Mesendoderm (in vitro differentiated cells): ENCODE measurements at regions not wholly inside any gene's neighbourhood (a gene's known extent, or its start where the extent isn't known, plus 50 kb on each side); places are given as distances from the start of the nearest gene placed in this dataset.
"Not testable (repeated sequence)": the region's sequence is repeated elsewhere in the genome, so short reads cannot be mapped to it uniquely, and the experiment has no call there.

ENCODE experiments used
- DNase-seq: peaks from one replicate; pipeline ENCODE4 v3.0.0; 2013
- H2AK5ac ChIP-seq: 2 replicates; pipeline ENCODE4 v1.6.1; 2013; ENCODE audit warnings: low read length, inconsistent platforms
- H2BK120ac ChIP-seq: 2 replicates; pipeline ENCODE4 v1.6.1; 2013; ENCODE audit warnings: low read depth, mild to moderate bottlenecking, low read length, moderate library complexity, mixed read lengths
- H2BK15ac ChIP-seq: replicated peaks from 2 replicates; pipeline ENCODE4 v1.6.1; 2013; ENCODE audit warnings: low read depth, mild to moderate bottlenecking, moderate library complexity
- H2BK5ac ChIP-seq: 2 replicates; pipeline ENCODE4 v1.6.1; 2013; ENCODE audit warnings: low read length, inconsistent platforms
- H3K18ac ChIP-seq: 2 replicates; pipeline ENCODE4 v1.6.1; 2013; ENCODE audit warnings: mild to moderate bottlenecking, low read length, mixed read lengths
- H3K23ac ChIP-seq: one replicate; pipeline ENCODE4 v1.6.1; 2013; ENCODE audit warnings: low read length
- H3K27ac ChIP-seq: 2 replicates; pipeline ENCODE4 v1.5.1; 2013; ENCODE audit warnings: low read depth, mild to moderate bottlenecking, inconsistent platforms, low read length, moderate library complexity
- H3K27me3 ChIP-seq: 2 replicates; pipeline ENCODE4 v1.6.1; 2013; ENCODE audit warnings: low read length, control low read depth, mild to moderate bottlenecking, inconsistent platforms; ENCODE audit not compliant: insufficient read depth, poor library complexity
- H3K36me3 ChIP-seq: 2 replicates; pipeline ENCODE4 v1.6.1; 2013; ENCODE audit warnings: low read length, inconsistent platforms; ENCODE audit not compliant: control insufficient read depth, insufficient read depth
- H3K4ac ChIP-seq: one replicate; pipeline ENCODE4 v1.6.1; 2013; ENCODE audit warnings: low read depth, mild to moderate bottlenecking, low read length, moderate library complexity
- H3K4me1 ChIP-seq: 2 replicates; pipeline ENCODE4 v1.6.1; 2013; ENCODE audit warnings: low read depth, low read length, inconsistent platforms; ENCODE audit not compliant: control insufficient read depth
- H3K4me2 ChIP-seq: 2 replicates; pipeline ENCODE4 v1.6.1; 2013; ENCODE audit warnings: low read length
- H3K4me3 ChIP-seq: 2 replicates; pipeline ENCODE4 v1.5.1; 2013; ENCODE audit warnings: mild to moderate bottlenecking, low read length
- H3K56ac ChIP-seq: one replicate; pipeline ENCODE4 v1.6.1; 2013; ENCODE audit warnings: low read length
- H3K79me1 ChIP-seq: 2 replicates; pipeline ENCODE4 v1.6.1; 2013; ENCODE audit warnings: low read length, inconsistent platforms
- H3K79me2 ChIP-seq: 2 replicates; pipeline ENCODE4 v1.6.1; 2013; ENCODE audit warnings: mild to moderate bottlenecking, low read length; ENCODE audit not compliant: control insufficient read depth, insufficient read depth
- H3K9ac ChIP-seq: 2 replicates; pipeline ENCODE4 v1.6.1; 2013; ENCODE audit warnings: low read length, inconsistent platforms
- H4K5ac ChIP-seq: one replicate; pipeline ENCODE4 v1.6.1; 2013; ENCODE audit warnings: low read length
- H4K8ac ChIP-seq: one replicate; pipeline ENCODE4 v1.6.1; 2013; ENCODE audit warnings: low read depth, mild to moderate bottlenecking, control low read depth, low read length, moderate library complexity
- WGBS: extraction: QIAGEN DNeasy Blood & Tissue Kit; methylation state at CpG from one replicate; pipeline ENCODE4 v1.1.7; 2013; ENCODE audit warnings: low lambda C conversion rate, missing lambda C conversion rate; ENCODE audit not compliant: insufficient coverage; ENCODE audit errors: extremely low coverage; 5-methylcytosine and 5-hydroxymethylcytosine counted together

GRCh38 chr20:57973886-57974285, 254.6 kb downstream of the ANKRD60 start:
- H3K23ac ChIP-seq, result no peak overlapping the region
- no peak overlapping the region for H4K5ac ChIP-seq
- H3K4ac ChIP-seq, result no peak overlapping the region

GRCh38 chr20:57971583-57971982, 256.9 kb downstream of the ANKRD60 start:
- H3K4me2 ChIP-seq, H3K27ac ChIP-seq, H3K9ac ChIP-seq, H2BK15ac ChIP-seq, H3K4me1 ChIP-seq, H3K56ac ChIP-seq, H3K79me2 ChIP-seq, DNase-seq, H4K8ac ChIP-seq, H3K18ac ChIP-seq, H3K27me3 ChIP-seq, H2BK5ac ChIP-seq, H3K23ac ChIP-seq, H3K4me3 ChIP-seq, H3K36me3 ChIP-seq, H3K79me1 ChIP-seq, H4K5ac ChIP-seq, H3K4ac ChIP-seq, H2AK5ac ChIP-seq, H2BK120ac ChIP-seq: not testable (repeated sequence)
- WGBS, result no CpG with 5 or more reads among the region's 1 CpG

More at GRCh38 chr20:57973886-57974285, 254.6 kb downstream of the ANKRD60 start:
- Histone ChIP-seq H2BK15ac (no peak overlapping the region), H2BK5ac (no peak overlapping the region), H3K79me2 (no peaks in the 10 kb centered on the region), H3K4me1 (no peaks in the 10 kb centered on the region), H2BK120ac (no peak overlapping the region), H3K27ac (no peak overlapping the region), H3K79me1 (no peaks in the 10 kb centered on the region), H2AK5ac (no peak overlapping the region), H3K4me2 (no peak overlapping the region), H3K56ac (no peak overlapping the region), H4K8ac (no peak overlapping the region), H3K9ac (no peak overlapping the region), H3K18ac (no peak overlapping the region), H3K36me3 (no peaks in the 10 kb centered on the region), H3K4me3 (no peak overlapping the region), H3K27me3 (no peaks in the 10 kb centered on the region)
- whole genome bisulfite sequencing, result no CpG with 5 or more reads among the region's 3 CpGs
- no peak for DNase-seq

- WGBS, result no CpG with 5 or more reads among the region's 6 CpGs
Measured at GRCh38 chr20:57970856-57971255, 257.6 kb downstream of the ANKRD60 start.

GRCh38 chr20:57970116-57970515, 258.3 kb downstream of the ANKRD60 start:
- Histone ChIP-seq H3K4me3 (no peak overlapping the region), H3K79me1 (no peaks in the 10 kb centered on the region), H3K27ac (no peak overlapping the region), H3K4me1 (no peaks in the 10 kb centered on the region), H2BK120ac (no peak overlapping the region), H3K9ac (no peak overlapping the region), H3K23ac (no peak overlapping the region), H3K56ac (no peak overlapping the region), H4K8ac (no peak overlapping the region), H3K27me3 (no peaks in the 10 kb centered on the region), H4K5ac (no peak overlapping the region), H2AK5ac (no peak overlapping the region), H2BK5ac (no peak overlapping the region), H2BK15ac (no peak overlapping the region), H3K4me2 (no peak overlapping the region), H3K4ac (no peak overlapping the region), H3K18ac (no peak overlapping the region), H3K36me3 (no peaks in the 10 kb centered on the region), H3K79me2 (no peaks in the 10 kb centered on the region)
- WGBS, result no CpG with 5 or more reads among the region's 5 CpGs
- no peak for DNase-seq

More at GRCh38 chr20:57970856-57971255, 257.6 kb downstream of the ANKRD60 start:
- Histone ChIP-seq H3K23ac (no peak overlapping the region), H2BK120ac (no peak overlapping the region), H3K4me3 (no peak overlapping the region), H4K5ac (no peak overlapping the region), H2BK15ac (no peak overlapping the region), H4K8ac (no peak overlapping the region), H3K4me2 (no peak overlapping the region), H2BK5ac (no peak overlapping the region), H3K56ac (no peak overlapping the region), H3K4ac (no peak overlapping the region), H3K36me3 (no peaks in the 10 kb centered on the region), H2AK5ac (no peak overlapping the region), H3K27me3 (no peaks in the 10 kb centered on the region), H3K9ac (no peak overlapping the region), H3K4me1 (no peaks in the 10 kb centered on the region), H3K79me2 (no peaks in the 10 kb centered on the region), H3K79me1 (no peaks in the 10 kb centered on the region), H3K27ac (no peak overlapping the region), H3K18ac (no peak overlapping the region)
- DNase-seq, result no peak

- Histone ChIP-seq H3K9ac (no peak overlapping the region), H2AK5ac (no peak overlapping the region), H3K4me1 (no peaks in the 10 kb centered on the region), H3K56ac (no peak overlapping the region), H2BK5ac (no peak overlapping the region), H3K36me3 (no peaks in the 10 kb centered on the region), H3K4me2 (no peak overlapping the region), H3K27ac (no peak overlapping the region), H3K18ac (no peak overlapping the region), H4K5ac (no peak overlapping the region), H3K79me2 (no peaks in the 10 kb centered on the region), H3K79me1 (no peaks in the 10 kb centered on the region), H3K23ac (no peak overlapping the region), H3K4ac (no peak overlapping the region), H2BK15ac (no peak overlapping the region), H3K4me3 (no peak overlapping the region), H4K8ac (no peak overlapping the region), H2BK120ac (no peak overlapping the region), H3K27me3 (no peaks in the 10 kb centered on the region)
- peak; percentile 28 for DNase-seq
- WGBS, result no CpG with 5 or more reads among the region's 1 CpG
Measured at GRCh38 chr20:57968120-57968519, 258.3 kb upstream of the PMEPA1 start.

GRCh38 chr20:57967364-57967763, 257.5 kb upstream of the PMEPA1 start:
- no peaks in the 10 kb centered on the region for H3K79me2 ChIP-seq
- H2AK5ac ChIP-seq, result no peak overlapping the region
- H3K23ac ChIP-seq, result no peak overlapping the region
- no peak overlapping the region for H4K5ac ChIP-seq
- no peak overlapping the region for H2BK5ac ChIP-seq
- no peak overlapping the region for H3K9ac ChIP-seq
- no peaks in the 10 kb centered on the region for H3K36me3 ChIP-seq
- no peak for DNase-seq
- WGBS, result no CpG with 5 or more reads among the region's 10 CpGs
- no peak overlapping the region for H2BK120ac ChIP-seq
- H4K8ac ChIP-seq, result no peak overlapping the region
- H3K56ac ChIP-seq, result no peak overlapping the region
- no peak overlapping the region for H3K18ac ChIP-seq
- no peak overlapping the region for H3K4me3 ChIP-seq
- no peaks in the 10 kb centered on the region for H3K4me1 ChIP-seq
- no peak overlapping the region for H3K4ac ChIP-seq
- no peak overlapping the region for H2BK15ac ChIP-seq
- H3K79me1 ChIP-seq, result no peaks in the 10 kb centered on the region
- no peak overlapping the region for H3K27ac ChIP-seq
- H3K27me3 ChIP-seq, result no peaks in the 10 kb centered on the region
- H3K4me2 ChIP-seq, result no peak overlapping the region
